ENCODE measurements at regions not wholly inside any gene's neighbourhood (a gene's known extent, or its start where the extent isn't known, plus 50 kb on each side); places are given as distances from the start of the nearest gene placed in this dataset.

DNA sequence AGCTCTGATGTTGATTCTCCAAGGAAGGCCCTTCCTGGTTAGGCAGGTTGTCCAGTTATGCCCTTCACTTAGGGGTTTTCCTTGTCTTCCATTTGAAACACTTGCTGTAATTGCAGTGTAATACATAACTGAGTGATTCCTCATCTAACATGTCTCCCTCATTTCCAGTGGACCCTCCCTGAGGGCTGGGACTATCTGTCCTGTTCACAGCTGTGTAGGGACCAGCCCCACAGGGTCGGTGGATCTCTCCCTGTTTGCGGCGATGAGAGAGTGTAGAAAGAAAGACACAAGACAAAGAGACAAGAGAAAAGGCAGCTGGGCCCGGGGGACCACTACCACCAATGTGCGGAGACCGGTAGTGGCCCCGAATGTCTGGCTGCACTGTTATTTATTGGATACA, 135.9 kb upstream of the EEPD1 start:
- no peak for DNase-seq (ENCODE audit: low read depth)
- TF ChIP-seq, protein P1, sequence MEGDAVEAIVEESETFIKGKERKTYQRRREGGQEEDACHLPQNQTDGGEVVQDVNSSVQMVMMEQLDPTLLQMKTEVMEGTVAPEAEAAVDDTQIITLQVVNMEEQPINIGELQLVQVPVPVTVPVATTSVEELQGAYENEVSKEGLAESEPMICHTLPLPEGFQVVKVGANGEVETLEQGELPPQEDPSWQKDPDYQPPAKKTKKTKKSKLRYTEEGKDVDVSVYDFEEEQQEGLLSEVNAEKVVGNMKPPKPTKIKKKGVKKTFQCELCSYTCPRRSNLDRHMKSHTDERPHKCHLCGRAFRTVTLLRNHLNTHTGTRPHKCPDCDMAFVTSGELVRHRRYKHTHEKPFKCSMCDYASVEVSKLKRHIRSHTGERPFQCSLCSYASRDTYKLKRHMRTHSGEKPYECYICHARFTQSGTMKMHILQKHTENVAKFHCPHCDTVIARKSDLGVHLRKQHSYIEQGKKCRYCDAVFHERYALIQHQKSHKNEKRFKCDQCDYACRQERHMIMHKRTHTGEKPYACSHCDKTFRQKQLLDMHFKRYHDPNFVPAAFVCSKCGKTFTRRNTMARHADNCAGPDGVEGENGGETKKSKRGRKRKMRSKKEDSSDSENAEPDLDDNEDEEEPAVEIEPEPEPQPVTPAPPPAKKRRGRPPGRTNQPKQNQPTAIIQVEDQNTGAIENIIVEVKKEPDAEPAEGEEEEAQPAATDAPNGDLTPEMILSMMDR (IDR thresholded peaks at IDR 0.05; ENCODE audit: low read depth, low read length, missing control alignments) = no peak
- no peak overlapping the region for H3K4me3 ChIP-seq (ENCODE audit: low read depth, low read length)

DNA sequence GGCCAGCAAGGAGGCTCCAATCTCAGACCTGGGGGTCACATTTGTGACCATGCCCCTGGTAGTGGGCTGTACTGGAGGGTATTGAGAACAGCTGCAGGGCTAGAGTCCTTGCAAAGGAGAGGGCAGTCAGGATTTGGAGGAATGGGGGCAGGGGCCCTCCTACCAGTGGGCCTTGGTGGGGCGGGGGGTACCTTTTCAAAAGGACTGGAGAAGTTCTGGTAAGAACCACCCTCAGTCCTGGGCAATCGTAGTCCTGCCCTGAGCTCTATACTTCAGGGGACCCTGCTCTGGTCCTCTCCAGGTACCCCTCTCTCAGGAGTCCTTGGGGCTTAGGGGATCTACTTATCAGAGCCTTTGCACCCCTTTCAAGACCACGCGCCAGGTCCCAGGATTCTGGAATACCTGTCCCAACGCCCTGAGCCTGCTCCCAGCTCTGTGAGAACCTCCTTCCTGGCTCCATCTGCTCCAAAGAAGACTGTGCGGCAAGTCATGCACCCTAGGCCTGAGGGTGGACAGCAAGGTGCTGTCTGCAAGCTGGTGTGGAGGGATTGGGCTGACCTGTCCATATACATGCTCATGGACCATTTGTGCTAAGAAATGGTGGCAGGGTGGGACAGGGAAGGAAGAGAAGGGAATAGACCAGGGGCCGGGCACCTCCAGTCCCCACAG, 134.1 kb upstream of the EEPD1 start:
- TF ChIP-seq, protein P1 (IDR thresholded peaks at IDR 0.05; ENCODE audit: low read depth, low read length, missing control alignments) = no peak
- H3K4me3 ChIP-seq (ENCODE audit: low read depth, low read length) = no peak overlapping the region
- DNase-seq (ENCODE audit: low read depth) = no peak

DNA sequence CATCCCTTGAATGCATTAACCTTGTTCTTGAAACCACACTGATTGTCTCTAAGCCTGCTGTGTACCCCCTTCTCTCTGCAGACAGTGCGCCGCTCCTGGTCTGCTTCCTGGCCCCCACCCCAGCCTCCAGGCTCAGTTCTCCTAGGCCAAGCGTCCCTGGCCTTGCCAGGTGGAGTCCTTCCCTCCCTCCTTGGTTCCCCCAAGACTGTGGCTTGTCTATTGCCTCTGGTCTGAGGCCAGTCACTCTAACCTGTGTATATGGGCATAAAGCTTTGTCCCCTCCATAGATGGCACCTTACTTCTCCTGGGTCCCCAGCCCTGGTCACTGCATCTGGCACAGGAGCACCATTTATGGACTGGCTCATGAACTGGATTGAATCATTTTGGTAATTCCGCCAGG, 133.5 kb upstream of the EEPD1 start:
- TF ChIP-seq, protein P1 (IDR thresholded peaks at IDR 0.05; ENCODE audit: low read depth, low read length, missing control alignments) = no peak
- DNase-seq (ENCODE audit: low read depth) = no peak
- H3K4me3 ChIP-seq (ENCODE audit: low read depth, low read length) = no peak overlapping the region

DNA sequence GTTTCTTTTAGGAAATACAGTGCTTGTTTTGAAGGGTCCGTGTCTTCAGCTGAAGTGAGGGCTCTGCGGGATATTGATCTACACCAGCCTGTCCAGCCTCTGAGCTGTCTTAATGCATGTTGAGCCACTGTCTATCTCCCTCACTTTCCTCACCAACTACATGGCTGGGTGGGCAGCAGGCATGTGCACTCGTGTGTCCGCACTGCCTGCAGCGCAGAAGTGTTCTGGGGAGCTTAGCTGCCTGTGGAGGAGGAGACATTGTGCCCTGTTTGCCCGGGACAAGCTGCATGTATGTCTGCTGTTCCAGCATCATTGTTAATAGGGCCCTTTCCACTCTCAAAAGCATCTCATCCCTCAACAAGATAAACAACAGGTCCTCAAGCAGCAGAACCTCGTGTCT, 133.1 kb upstream of the EEPD1 start:
- no peak for DNase-seq (ENCODE audit: low read depth)
- TF ChIP-seq, protein P1 (IDR thresholded peaks at IDR 0.05; ENCODE audit: low read depth, low read length, missing control alignments) = no peak
- H3K4me3 ChIP-seq (ENCODE audit: low read depth, low read length) = no peak overlapping the region

DNA sequence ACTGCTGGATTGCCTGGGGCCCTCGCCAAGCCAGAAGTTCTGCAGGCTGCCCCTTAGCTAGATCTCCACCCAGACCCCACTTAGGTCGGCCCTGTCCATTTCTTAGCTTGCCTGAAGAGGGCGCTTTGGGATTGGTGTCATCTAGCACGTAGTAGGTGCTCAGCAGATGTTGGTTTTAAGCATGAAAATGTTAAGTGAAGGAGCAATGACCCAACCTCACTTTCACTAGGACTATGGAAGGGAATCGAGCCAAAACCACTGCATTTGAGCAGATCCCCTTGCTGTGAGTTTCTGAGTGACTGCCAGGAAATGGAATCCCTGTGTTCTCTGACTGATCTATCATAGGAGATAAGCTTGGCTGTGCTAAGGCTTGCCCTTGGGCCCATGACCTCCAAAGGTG, 131.7 kb upstream of the EEPD1 start:
- H3K4me3 ChIP-seq (ENCODE audit: low read depth, low read length) = no peak overlapping the region
- TF ChIP-seq, protein P1 (IDR thresholded peaks at IDR 0.05; ENCODE audit: low read depth, low read length, missing control alignments) = peak; percentile 58
- DNase-seq (ENCODE audit: low read depth) = no peak

DNA sequence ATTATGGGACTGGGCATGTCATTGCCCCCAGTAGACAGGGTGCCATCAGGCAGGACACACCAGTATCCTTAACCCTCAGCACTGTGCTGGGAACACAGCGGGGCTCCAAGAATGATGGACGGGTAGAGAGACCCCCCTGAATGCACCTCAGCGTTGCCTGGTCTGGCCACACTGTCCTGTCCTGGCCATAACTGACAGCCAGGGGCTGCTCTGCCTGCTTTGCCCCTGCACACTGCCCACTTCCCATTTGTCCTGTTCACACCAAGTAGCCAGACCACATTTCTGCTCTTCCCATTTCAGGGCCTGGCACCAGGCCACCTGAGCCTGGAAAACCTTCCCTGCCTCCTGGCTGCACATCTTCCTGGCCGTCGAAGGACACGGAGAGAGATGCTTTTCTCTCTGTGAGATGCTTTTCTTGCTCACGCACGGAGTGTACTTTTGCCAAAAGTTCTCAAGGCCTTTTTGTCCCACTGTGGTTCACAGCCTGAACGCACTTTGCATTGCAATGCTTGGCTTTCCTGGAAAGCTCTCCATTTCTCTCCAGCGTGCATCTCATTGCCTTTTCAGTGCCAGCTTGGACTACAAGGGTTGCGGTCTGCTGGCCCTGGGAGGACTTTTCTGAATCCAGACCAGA, 131.0 kb upstream of the EEPD1 start:
- no peak for DNase-seq (ENCODE audit: low read depth)
- no peak overlapping the region for H3K4me3 ChIP-seq (ENCODE audit: low read depth, low read length)
- TF ChIP-seq, protein P1 (IDR thresholded peaks at IDR 0.05; ENCODE audit: low read depth, low read length, missing control alignments) = no peak
